ENCODE measurements at regions not wholly inside any gene's neighbourhood (a gene's known extent, or its start where the extent isn't known, plus 50 kb on each side); places are given as distances from the start of the nearest gene placed in this dataset.

DNA sequence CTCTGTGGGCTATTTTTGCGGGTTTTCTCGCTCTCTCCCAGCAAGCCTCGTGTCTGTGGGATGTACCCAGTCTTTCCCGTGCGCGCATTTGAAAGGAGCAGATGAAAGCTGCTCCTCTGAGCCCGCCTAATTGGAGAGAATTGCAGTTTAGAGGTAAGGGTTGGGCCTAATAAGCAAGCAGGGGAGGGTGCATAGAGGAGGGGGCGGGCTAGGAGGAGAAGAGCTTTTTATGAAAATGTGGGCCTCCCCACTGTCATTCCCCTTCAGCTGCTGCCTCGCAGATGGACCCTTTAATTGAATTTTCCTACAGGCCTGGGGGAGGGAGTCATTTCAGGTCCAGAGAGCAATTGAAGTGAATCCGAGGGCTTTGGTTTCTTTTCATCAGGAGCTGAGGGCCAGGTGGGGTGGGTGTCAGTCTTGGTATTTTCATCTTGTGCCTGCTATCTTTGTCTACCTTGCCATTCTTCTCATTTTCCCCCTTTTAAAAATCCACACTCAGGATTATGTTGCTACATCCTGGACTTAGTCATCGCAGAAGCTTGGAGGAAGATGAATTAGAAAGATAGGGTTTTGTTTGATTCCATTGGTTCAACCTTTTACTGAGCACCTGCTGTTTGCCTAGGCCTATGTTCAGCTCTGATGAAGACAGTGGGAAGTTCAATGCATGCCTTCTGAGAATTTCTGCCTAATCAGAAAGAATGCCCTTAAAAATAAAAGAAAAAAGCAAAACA lies 423.4 kb downstream of the CD83 start:
- no peak for TF ChIP-seq POLR2A (IDR thresholded peaks at IDR 0.05)
- no peak for TF ChIP-seq CTCF (IDR thresholded peaks at IDR 0.05)
